Stomach (tissue), 4 donors: ENCODE measurements at regions not wholly inside any gene's neighbourhood (a gene's known extent, or its start where the extent isn't known, plus 50 kb on each side); places are given as distances from the start of the nearest gene placed in this dataset.

Source experiments
- CTCF ChIP-seq, 7 experiments: fragments of 450-650 bp in 4 of 7; fragments of 200-600 bp in 3 of 7; sonication (generic) in 3 of 7; IDR thresholded peaks; one replicate each; pipeline ENCODE4 v1.5.1; 2016 to 2019; ENCODE audit warnings: antibody characterized with exemption in 7 of 7, control low read depth in 2 of 7, mild to moderate bottlenecking in 1 of 7
- EP300 ChIP-seq: sonication (generic); formaldehyde crosslinking; IDR thresholded peaks from one replicate; pipeline ENCODE4 v1.6.1; 2017; ENCODE audit warnings: antibody characterized with exemption
- POLR2A ChIP-seq, 4 donors: fragments of 450-650 bp; IDR thresholded peaks; one replicate each; pipeline ENCODE4 v1.6.1; 2016; ENCODE audit warnings: antibody characterized with exemption in 4 of 4, control low read depth in 2 of 4, mild to moderate bottlenecking in 1 of 4, moderate library complexity in 1 of 4
- POLR2AphosphoS5 ChIP-seq, 3 donors: sonication (generic); formaldehyde crosslinking; IDR thresholded peaks; one replicate each; pipeline ENCODE4 v1.6.1; 2016; ENCODE audit warnings: antibody characterized with exemption in 3 of 3

DNA sequence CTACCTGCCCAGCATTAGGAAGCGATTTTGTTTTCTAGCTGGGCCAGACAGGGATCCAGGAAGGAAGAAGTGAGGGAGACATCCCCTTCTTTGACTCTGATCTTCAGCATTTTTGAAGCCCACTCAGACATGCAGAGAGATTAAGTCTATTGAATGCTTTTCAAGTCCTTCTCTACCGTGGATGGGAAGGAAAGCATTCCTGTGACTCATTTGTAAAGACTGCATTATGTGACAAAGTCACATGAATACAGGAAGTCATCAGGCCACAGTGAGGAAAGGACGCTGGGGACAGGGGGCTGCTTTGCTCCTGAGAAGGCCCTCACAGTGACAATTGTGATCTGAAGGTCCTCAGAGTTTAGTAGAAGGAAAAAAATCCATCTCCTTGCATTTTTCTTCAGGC lies 67.4 kb upstream of the GBA3 start:
- no peak for TF ChIP-seq POLR2A (IDR thresholded peaks at IDR 0.05)
- TF ChIP-seq CTCF (IDR thresholded peaks at IDR 0.05), result no peak
- no peak for TF ChIP-seq EP300
- TF ChIP-seq POLR2AphosphoS5 (IDR thresholded peaks at IDR 0.05), result no peak
